Parathyroid adenoma (tissue), 2 donors: ENCODE measurements at regions not wholly inside any gene's neighbourhood (a gene's known extent, or its start where the extent isn't known, plus 50 kb on each side); places are given as distances from the start of the nearest gene placed in this dataset.

Experiments used
- H2AFZ ChIP-seq: fragments of 300-600 bp; sonication (generic); one replicate; pipeline ENCODE4 v1.7.0; 2017; ENCODE audit warnings: antibody characterized with exemption, mild to moderate bottlenecking
- H3K27ac ChIP-seq: fragments of 300-600 bp; sonication (generic); one replicate; pipeline ENCODE4 v1.7.0; 2017
- H3K27me3 ChIP-seq: fragments of 300-600 bp; sonication (generic); one replicate; pipeline ENCODE4 v1.7.0; 2017; ENCODE audit warnings: low read length; ENCODE audit not compliant: control insufficient read depth, insufficient read depth
- H3K36me3 ChIP-seq: fragments of 300-600 bp; sonication (generic); one replicate; pipeline ENCODE4 v1.7.0; 2017; ENCODE audit warnings: low read length; ENCODE audit not compliant: control insufficient read depth, insufficient read depth
- H3K4me1 ChIP-seq: fragments of 300-600 bp; sonication (generic); one replicate; pipeline ENCODE4 v1.7.0; 2017; ENCODE audit warnings: control low read depth
- H3K4me2 ChIP-seq: fragments of 300-600 bp; sonication (generic); one replicate; pipeline ENCODE4 v1.7.0; 2017; ENCODE audit warnings: low read length
- H3K4me3 ChIP-seq: fragments of 300-600 bp; sonication (generic); one replicate; pipeline ENCODE4 v1.7.0; 2017; ENCODE audit warnings: low read depth, low read length
- H3K79me2 ChIP-seq: fragments of 300-600 bp; sonication (generic); one replicate; pipeline ENCODE4 v1.7.0; 2017; ENCODE audit warnings: control low read depth
- H3K9ac ChIP-seq: fragments of 300-600 bp; sonication (generic); one replicate; pipeline ENCODE4 v1.7.0; 2017; ENCODE audit warnings: mild to moderate bottlenecking
- H3K9me3 ChIP-seq: fragments of 300-600 bp; sonication (generic); one replicate; pipeline ENCODE4 v1.7.0; 2017; ENCODE audit warnings: low read length; ENCODE audit not compliant: control insufficient read depth
- TF ChIP-seq, protein P1 (sequence below): fragments of 300-600 bp; sonication (generic); IDR thresholded peaks from one replicate; pipeline ENCODE4 v1.7.0; 2017; ENCODE audit warnings: antibody characterized with exemption, mild to moderate bottlenecking
- donor health status: primary hyperparathyroidism.

DNA sequence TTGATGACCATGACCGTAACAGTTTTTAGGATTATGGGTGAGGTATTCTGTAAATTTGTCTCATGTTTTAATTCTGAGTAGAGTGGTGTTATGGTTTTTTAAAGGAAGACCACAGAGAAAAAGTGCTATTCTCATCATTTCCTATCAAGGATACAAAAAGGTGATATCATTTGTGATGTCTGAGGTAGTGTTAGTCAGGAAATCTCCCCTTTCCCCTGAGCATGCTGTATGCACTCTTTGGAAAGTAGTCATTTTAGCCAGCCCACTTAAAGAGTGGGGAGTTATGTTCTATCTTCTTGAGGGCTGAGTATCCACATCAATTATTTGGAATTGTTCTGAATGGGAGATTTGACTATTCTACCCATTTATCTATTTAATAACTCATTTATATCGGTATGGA lies 414.2 kb upstream of the SLC14A2 start:
- H2AFZ ChIP-seq: no peak overlapping the region
- H3K27me3 ChIP-seq: no peaks in the 10 kb centered on the region
- H3K4me1 ChIP-seq: no peaks in the 10 kb centered on the region
- TF ChIP-seq, protein P1, sequence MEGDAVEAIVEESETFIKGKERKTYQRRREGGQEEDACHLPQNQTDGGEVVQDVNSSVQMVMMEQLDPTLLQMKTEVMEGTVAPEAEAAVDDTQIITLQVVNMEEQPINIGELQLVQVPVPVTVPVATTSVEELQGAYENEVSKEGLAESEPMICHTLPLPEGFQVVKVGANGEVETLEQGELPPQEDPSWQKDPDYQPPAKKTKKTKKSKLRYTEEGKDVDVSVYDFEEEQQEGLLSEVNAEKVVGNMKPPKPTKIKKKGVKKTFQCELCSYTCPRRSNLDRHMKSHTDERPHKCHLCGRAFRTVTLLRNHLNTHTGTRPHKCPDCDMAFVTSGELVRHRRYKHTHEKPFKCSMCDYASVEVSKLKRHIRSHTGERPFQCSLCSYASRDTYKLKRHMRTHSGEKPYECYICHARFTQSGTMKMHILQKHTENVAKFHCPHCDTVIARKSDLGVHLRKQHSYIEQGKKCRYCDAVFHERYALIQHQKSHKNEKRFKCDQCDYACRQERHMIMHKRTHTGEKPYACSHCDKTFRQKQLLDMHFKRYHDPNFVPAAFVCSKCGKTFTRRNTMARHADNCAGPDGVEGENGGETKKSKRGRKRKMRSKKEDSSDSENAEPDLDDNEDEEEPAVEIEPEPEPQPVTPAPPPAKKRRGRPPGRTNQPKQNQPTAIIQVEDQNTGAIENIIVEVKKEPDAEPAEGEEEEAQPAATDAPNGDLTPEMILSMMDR: no peak
- no peak overlapping the region for H3K4me3 ChIP-seq
- H3K27ac ChIP-seq: no peak overlapping the region
- no peaks in the 10 kb centered on the region for H3K79me2 ChIP-seq
- no peaks in the 10 kb centered on the region for H3K9me3 ChIP-seq
- no peak overlapping the region for H3K9ac ChIP-seq
- no peaks in the 10 kb centered on the region for H3K36me3 ChIP-seq
- H3K4me2 ChIP-seq: no peak overlapping the region

DNA sequence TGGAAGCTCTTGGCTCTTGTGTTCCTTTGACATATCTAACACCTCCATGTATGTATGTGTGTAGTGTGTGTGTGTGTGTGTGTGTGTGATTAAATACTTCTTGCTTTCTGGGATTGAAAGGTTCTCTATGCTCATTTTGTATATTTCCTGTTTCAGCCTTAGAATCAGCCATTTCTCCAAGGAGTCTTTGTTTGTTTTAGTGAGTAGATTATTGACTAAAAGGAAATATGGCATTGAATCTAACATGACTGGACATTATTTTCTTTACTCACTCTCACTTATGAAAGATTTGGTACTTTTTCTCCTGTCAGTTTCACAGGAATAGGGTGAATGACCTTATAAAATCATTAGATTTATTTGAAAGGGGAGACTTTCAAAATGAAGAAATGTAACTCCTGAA lies 413.8 kb upstream of the SLC14A2 start:
- Histone ChIP-seq H3K27me3 (no peaks in the 10 kb centered on the region), H3K79me2 (no peaks in the 10 kb centered on the region), H2AFZ (no peak overlapping the region), H3K9ac (no peak overlapping the region), H3K9me3 (no peaks in the 10 kb centered on the region), H3K4me1 (no peaks in the 10 kb centered on the region), H3K27ac (no peak overlapping the region), H3K36me3 (no peaks in the 10 kb centered on the region), H3K4me2 (no peak overlapping the region), H3K4me3 (no peak overlapping the region)
- TF ChIP-seq, protein P1: no peak

DNA sequence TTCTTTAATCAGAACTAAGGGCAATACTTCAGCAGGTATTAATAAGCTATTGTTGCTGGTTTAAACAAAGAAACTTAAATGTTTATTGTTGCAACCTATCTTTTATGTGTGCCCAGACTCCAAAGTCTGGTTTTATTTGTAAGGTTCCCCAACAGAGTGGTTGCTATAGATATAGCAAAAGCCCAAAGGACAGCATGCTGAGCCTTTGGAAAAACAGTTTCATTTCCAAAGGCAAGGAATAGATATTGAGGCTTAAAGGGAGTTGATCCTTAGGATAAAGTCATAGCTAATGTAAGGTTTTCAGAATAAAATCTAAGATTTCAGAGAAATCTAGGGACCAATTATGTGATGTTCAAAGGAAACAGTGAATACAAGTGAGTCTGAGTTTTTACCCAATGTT lies 413.2 kb upstream of the SLC14A2 start:
- H3K4me2 ChIP-seq: no peak overlapping the region
- no peaks in the 10 kb centered on the region for H3K9me3 ChIP-seq
- H3K79me2 ChIP-seq: no peaks in the 10 kb centered on the region
- no peaks in the 10 kb centered on the region for H3K36me3 ChIP-seq
- H2AFZ ChIP-seq: no peak overlapping the region
- TF ChIP-seq, protein P1: no peak
- no peak overlapping the region for H3K4me3 ChIP-seq
- no peaks in the 10 kb centered on the region for H3K27me3 ChIP-seq
- no peak overlapping the region for H3K27ac ChIP-seq
- no peaks in the 10 kb centered on the region for H3K4me1 ChIP-seq
- no peak overlapping the region for H3K9ac ChIP-seq

DNA sequence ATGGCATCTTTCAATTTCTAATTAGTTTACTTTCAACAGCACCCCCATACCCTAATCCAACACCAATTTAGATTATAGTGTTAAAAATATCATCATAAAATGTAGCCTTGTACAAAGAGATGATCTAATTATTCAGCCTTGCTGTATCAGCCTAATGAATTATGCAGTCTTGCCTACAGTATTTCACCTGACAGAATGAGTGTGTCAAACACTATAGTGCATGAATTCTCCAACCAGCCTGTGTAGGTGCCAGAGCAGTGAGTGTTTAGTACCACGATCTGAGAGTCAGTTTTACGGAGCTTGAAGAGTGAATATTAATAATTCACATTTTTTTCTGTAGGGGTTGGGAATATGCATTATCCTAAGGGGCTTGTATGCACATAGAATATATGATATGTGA lies 411.6 kb upstream of the SLC14A2 start:
- H3K4me3 ChIP-seq: no peak overlapping the region
- no peaks in the 10 kb centered on the region for H3K36me3 ChIP-seq
- no peak overlapping the region for H3K9ac ChIP-seq
- H2AFZ ChIP-seq: no peak overlapping the region
- H3K79me2 ChIP-seq: no peaks in the 10 kb centered on the region
- no peaks in the 10 kb centered on the region for H3K4me1 ChIP-seq
- no peaks in the 10 kb centered on the region for H3K27me3 ChIP-seq
- TF ChIP-seq, protein P1: no peak
- no peak overlapping the region for H3K4me2 ChIP-seq
- H3K27ac ChIP-seq: no peak overlapping the region
- H3K9me3 ChIP-seq: no peaks in the 10 kb centered on the region

DNA sequence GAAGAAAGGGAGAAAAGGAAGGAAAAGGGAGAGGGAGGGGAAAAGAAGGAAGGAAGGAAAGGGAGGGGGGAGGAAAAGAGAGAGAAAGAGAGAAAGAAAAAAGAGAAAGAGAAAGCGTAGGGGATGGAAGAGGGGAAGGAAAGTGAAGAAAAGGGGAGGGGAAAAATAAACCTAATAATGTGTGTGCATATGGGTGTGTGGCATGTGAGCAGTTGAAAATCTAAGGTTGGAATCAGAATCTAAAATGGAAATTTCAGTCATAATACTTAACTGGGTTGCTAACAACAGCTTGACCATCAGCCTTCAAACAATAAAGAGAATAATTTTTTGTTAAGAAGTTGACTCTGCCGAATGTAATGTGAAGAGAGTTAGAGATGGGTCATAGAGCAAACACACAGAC lies 407.9 kb upstream of the SLC14A2 start:
- Histone ChIP-seq H3K4me1 (no peaks in the 10 kb centered on the region), H3K4me2 (no peak overlapping the region), H3K36me3 (no peaks in the 10 kb centered on the region), H3K4me3 (no peak overlapping the region), H3K27me3 (no peaks in the 10 kb centered on the region), H2AFZ (no peak overlapping the region), H3K79me2 (no peaks in the 10 kb centered on the region), H3K27ac (no peak overlapping the region), H3K9me3 (no peaks in the 10 kb centered on the region), H3K9ac (no peak overlapping the region)
- TF ChIP-seq, protein P1: no peak
